HG02610 (cell line): ENCODE measurements at regions not wholly inside any gene's neighbourhood (a gene's known extent, or its start where the extent isn't known, plus 50 kb on each side); places are given as distances from the start of the nearest gene placed in this dataset.

ENCODE experiments used
- ATAC-seq: cut with Tn5 transposase; IDR thresholded peaks from one replicate; pipeline ENCODE4 v1.9.1; 2021; ENCODE audit warnings: mild to moderate bottlenecking, moderate library complexity; ENCODE audit not compliant: unreplicated experiment

DNA sequence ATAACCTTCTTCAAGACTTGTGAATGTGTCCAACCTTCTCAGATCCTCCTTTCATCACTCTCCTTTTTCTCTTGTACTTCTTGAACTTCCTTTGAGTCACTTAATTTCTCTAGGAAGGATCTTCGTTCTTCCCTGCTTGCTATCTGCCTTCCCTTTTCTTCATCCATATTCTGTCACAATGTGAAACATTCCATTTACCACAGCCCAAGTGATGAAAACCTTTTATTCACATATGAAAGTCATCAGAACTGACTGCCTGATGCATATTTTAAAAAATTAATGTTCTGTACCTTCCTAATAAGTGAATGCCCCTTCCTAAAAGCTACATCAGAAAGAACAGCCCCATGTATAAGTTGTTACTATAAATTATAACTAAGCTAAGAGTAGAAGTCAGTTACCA, 520.4 kb upstream of the LUZP2 start:
- no peak for ATAC-seq

DNA sequence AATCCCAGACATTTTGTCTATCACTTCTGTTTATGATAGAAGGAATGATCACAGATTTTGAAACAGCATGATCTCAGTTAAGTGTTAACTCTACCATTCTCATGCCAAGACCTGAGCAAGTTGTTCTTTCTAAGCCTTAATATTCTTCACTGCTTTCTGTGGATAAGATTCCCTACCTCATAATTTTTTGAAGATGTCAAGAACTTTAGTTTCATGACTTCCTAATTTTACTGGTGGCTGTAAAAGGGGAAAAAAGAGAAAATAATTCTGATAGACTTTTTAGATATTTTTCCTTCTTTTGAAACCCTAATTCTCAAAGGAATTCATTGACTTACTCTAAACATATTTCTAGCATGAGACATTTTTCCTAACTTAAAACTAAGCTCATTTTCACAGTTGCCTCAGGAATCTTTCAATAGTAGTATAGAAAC, 520.0 kb upstream of the LUZP2 start:
- no peak for ATAC-seq

DNA sequence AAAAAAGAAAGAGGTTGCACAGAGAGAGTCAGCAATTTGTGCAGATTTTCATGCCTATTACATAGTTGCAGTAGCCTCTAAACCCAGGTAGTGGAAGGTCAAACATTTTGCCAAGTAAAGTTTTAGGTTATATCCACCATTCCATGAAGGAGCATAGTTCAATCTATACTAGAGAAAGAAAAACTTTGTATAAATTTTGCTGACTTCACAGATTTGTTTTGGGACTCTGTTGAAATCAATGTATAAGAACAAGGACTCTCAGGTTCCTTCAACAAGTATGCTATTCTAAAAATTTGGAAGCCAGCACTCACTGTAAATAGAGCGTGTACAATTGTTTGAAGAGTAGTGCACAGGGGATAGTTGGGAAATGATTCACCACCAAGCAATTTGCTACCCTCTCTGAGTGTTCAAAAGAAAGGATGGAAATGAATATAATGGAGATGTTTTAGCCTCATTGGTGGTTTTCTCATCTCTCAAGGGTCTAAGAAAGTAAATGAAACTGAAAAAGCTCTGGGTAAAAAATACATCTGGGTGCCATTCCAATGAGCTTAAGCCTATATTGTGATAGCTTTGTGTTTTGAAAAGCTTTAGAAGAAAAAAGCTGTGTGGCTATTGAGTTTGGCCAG, 508.4 kb upstream of the LUZP2 start:
- no peak for ATAC-seq

DNA sequence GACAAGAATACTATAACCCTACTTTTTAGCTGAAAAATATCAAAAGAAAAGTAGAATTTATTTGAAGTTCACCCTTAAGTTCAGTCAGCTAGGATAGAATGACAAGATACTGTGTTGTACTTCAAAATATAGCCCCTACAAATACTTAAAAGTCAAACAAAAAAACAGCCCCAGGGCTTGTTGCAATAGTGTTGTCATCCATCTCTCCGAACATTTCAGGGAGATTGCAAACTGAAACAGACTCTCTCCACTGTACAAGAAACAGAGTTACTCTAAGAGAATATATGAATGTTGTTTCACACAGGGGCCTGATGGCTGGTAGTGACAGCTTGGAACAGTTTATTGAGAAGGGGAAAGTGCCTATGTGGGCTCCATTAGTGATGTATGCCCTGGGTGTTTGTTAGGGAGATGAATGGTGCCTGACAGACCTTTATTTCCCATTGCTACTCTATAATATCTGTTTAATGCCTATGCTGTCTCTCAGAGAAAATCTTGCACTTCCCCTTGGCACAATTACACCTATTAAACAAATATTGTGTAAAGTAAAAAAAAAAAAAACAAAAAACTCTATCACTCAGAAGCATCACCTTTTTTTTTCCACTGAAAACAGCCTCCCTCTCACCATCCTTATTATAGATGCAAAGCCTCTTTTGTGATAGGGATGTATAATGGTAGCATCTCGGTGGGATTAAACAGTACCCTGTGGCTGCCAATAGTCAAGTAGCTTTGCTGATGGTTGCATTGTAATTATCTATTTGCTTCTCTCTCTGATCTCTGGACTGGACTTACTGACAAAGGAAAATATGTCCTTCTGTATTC, 506.3 kb upstream of the LUZP2 start:
- no peak for ATAC-seq

DNA sequence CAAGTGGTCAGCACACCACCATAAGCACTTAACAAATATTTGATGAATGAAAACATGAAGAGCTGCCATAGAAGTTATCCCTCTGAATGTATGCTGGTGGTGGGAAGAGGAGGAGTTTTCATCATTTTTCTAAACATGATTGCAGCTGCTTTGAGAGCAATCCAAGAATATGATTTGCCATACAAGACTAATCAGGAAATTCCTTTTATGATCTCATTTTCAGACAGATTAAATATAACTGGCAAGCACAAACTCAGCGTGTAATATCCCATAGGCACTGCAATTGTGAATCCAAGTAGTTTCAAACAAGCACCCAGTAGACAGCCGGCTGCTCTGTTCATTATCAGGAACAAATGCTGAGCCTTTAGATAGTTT, 505.7 kb upstream of the LUZP2 start:
- ATAC-seq, result no peak

DNA sequence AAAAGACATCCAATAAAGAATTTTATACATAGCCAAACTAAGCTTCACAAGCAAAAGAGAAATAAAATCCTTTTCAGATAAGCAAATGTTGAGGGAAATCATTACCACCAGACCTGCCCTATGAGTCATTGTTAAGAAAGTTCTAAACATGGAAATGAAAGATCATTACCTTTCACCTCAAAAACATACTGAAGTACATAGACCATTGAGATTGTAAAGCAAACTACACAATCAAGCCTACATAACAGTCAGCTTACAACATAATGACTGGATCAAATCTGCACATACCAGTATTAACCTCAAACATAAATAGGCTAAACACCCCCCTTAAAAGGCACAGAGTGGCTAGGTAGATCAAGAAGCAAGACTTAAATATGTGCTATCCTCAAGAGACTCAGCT, 501.0 kb upstream of the LUZP2 start:
- no peak for ATAC-seq

DNA sequence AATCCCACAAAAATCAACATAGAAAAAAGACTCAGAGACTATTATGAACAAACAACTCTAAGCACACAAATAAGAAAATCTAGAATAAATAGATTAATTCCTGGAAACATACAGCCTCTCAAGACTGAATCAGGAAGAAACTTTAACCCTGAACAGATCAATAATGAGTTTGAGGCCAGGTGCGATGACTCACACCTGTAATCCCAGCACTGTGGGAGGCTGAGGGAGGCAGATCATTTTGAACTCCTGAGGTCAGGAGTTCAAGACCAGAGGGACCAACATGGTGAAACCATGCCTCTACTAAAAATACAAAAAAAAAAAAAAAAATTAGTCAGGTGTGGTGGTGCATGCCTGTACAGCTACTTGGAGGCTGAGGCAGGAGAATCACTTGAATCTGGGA, 499.5 kb upstream of the LUZP2 start:
- no peak for ATAC-seq

DNA sequence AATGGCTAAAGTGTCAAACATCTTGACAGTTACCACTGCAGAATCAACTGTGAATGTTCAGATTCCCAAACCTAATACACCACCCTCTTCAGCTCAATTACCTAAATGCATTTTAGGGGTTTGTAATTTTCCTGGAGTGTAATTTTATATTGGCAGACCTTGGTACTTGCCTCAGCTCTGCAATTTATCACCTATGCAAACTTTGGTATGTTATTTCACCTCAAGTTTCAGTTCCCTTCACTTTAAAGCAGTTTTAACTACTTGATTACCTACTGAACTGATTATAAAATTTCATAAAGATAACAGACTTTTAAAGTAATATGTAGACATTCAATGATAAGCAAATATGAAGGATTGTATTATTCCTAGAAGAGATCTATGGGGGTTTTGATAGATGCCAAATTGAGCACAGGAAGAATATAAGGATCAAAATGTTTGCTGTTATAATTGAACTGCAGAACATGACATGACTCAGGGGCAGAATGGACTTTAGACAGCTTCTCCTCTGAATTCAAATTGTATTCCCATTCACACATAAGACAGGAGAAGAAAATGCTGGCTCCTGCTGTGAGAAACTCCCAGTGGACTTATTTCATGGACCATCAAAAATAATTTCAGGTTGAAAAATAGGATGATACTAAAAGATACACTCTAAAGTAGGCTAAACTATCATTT, 491.5 kb upstream of the LUZP2 start:
- no peak for ATAC-seq

DNA sequence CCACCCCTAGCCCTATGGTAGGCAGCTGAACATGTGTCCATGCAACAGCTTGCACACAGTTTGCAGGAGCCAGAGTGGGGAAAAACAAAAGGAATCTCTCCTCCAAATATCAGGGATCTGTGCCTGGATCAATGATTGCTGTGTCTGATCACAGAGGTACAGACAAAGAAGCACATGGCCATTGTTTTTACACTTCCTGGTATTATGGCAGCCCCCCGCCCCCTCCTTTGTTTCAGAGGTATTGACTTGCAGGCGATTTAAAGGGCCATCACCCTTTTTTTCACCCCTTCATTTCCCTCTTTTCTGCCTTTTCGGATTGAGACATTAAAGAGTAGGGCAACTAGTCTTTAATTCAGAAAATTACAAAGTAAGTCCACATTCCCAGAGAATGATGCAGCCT, 453.0 kb upstream of the LUZP2 start:
- no peak for ATAC-seq

DNA sequence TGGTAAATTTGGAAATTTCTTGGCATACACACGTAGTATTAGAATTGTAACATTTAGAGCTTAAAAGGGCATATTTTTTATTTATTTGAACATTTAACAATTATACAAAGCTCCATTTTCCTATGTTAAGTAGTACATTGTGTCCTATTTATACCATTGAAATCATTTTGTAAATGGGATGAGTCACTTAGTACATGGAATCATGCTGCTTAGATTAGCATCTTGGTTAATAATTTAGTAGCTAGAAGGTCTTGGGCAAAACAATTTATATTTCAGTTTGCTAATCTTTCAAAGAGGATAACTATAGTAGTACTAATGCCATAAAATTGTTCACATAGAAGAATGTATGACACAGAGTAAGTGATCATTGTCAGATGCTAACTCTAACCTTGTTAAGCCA, 450.1 kb upstream of the LUZP2 start:
- ATAC-seq, result no peak

DNA sequence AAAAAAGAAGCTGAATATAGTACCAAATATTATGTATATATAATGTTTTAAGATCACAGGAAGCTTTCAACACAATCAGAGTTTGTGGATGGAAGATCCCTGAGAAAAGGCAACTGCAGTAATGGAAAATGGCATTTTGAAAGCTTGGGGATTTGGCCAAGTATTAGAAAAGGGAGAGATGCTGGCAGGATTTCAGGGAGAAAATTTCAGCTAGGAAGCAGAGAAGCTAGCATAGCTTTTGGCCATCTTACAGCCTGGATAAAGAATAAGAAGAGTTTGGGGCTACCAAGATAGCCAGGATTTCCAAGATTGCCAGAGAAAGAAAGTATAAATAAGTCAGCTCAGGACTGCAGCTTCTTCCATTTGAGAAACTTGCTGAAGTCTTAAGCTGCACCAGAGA, 440.8 kb upstream of the LUZP2 start:
- ATAC-seq, result no peak

DNA sequence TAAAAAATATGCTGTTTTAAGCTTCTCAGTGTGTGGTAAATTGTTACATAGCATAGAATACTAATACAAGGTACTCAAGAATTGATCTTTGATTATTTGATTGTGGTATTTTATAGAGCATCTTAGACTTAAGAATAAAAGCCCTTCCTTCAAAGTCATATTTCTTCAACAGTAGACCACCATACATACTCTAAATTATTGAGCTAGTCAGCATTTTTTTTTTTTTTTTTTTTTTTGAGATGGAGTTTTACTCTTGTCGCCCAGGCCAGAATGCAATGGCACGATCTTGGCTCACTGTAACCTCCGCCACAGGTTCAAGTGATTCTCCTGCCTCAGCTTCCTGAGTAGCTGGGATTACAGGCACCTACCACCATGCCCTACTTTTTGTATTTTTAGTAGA, 436.7 kb upstream of the LUZP2 start:
- ATAC-seq, result no peak

DNA sequence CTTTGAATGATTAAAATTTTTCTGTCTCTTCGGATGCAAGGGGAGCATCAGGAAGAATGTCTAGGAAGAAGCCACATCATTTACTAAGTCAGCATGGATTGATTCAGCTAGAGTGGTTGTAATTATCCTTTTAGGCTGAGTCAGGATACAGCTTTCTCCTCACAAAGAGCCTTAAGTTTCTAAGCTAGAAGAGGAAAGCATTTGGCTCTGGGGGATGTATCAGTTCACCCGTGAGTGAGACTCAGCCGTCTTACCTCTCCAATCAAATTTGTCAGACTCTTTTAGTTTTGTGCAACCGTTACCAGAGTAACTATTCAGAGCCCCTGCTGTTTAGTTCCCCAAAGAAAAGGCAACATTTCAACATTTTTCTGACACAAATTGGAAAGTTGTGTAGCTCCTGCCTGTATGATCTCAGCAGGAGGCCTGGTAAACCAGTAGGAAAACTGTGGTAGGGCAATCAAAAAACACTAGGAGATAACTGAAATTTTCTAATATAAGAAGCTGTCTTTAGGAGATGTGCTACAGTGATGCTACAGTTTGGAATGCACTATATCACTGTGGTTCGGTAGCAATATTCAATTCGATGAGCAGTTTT, 432.4 kb upstream of the LUZP2 start:
- no peak for ATAC-seq

DNA sequence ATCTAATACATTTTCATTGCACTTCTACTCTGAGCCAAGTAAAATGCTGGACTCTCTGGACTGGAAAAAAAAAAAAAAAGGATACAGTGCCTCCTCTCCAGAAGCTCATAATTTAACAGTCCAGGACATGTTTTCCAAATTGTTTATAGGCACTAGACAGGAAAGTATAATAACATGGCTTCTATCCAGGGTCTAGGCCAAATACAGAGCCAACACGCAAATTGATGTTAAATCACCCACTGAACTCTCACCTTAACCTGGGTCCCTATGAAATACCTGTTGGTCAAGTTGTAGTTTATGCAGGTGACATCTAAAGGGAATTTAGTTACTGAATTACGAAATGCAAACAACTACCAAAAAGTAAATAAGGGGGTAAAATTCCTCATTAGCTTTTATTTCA, 428.7 kb upstream of the LUZP2 start:
- no peak for ATAC-seq

DNA sequence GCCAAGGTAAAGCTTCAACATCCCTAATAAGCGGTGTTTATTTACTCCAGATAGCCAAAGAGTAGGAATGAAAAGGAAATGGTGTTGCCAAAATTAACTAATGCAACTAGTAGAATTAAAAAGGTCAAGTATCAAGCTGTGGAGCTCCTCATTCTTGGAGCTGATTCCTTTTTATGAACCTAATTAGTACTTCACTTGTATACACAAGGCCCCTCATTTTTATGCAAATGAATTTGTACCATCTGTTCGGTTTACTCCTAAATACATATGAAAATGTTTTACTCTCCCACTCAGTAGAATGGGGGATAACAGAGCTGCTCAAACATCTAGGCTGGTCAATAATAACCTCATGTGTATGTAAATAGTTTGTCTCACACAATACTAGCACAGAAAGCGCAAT, 426.4 kb upstream of the LUZP2 start:
- ATAC-seq, result no peak

DNA sequence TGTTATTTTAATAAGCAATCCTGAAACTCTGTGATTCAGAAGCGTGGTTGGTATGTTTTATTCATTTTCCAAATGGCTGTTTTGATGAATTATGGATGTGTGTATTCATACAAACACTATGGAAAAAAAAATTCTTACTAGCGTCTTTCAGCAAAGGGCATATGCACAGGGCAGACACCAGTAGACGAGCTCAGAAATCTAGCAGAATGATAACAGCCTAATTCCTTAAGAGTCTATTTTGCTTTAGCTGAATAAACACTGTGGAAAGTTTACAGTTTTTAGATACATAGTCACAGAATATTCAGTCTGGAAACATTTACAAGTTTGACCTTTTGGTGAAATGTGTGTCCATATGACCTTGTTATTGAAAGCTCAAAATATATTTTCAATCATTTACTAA, 418.8 kb upstream of the LUZP2 start:
- ATAC-seq, result no peak

DNA sequence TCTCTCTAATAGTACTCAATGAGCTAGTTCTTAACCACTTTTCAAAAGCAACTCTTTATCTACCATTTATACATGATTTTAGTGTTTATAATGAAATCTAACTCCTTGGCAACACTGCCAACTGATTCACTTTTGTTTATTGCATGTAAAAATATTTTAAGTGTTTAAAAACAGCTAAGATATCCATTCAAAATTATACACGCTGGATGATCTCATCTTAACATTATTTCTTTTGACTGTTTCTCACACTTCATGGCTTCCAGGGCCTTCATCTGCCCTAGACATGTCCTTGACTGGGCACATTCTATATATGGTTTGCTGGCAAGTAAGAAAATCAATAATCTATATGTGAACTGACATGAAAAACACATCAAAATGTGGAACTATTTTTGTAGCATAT, 414.6 kb upstream of the LUZP2 start:
- no peak for ATAC-seq

DNA sequence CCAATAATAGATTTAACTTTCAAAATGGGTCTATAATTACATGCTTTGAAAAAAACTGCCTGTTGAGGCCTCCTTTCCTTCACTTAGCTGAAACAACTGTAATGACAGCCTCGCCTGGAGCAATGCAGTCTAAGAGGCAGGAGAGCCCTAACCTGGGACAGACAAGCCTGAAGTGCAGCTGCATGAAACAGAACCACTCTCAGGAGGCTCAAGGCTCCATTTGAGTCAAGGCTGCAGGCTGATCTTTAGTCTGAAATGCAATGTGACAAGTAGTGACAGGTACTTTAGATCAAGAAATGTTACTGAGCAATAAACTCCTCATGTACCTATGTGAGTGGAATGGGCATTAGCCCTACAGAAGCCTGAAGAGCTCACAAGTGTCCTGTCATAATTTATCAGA, 414.0 kb upstream of the LUZP2 start:
- no peak for ATAC-seq

DNA sequence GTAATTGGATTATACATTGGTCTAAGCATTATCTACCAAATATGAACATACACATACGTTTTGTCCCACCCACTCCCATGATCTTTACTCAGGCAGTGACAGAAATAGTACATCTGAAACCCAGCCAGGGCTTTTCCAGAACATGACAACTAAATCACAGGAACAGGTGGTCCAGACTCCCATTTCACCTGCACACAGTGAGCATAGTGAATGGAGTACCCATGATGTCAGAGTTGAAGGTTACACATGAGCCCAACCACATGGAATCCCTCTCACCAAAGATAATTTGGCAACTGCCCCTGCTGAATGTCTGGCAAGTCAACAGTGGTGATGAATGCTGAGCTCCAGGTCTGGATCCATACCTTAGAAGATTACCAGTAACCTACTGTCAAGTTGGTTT, 411.9 kb upstream of the LUZP2 start:
- no peak for ATAC-seq

DNA sequence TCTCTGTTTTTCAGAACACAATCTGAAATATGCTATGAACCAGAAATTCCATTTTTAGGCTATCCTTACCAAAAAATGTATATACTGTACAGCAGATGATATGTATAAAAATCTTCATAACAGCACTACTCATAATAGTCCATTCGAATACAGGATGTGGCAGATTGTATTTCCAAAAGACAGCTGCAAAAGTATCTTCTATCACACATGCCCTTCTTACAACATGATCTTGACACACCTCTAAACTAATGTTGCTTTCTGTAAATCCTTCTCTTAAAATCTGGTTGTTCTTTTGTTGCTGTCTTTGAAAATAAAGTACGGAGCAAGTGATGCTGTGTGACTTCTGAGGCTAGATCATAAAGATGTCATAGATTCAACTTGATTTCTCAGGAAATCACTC, 409.9 kb upstream of the LUZP2 start:
- no peak for ATAC-seq

DNA sequence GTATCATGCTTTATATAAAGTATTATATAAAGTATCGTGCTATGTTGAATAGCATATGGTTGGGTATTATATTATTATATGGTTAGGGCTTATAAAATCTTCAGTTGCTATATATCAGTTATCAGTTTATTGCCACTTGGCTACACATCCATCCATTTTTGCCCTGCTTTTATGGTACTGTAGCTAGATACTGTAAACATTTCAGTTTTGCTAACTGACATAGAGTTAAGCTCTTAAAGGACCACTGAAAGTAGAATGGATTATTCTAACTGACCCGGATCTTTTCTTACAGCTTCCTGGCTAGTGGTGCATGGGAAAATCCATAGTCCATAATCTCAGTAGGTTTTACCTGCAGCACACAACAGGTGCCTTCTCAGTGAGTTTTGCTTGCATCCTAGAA, 405.3 kb upstream of the LUZP2 start:
- ATAC-seq, result no peak

DNA sequence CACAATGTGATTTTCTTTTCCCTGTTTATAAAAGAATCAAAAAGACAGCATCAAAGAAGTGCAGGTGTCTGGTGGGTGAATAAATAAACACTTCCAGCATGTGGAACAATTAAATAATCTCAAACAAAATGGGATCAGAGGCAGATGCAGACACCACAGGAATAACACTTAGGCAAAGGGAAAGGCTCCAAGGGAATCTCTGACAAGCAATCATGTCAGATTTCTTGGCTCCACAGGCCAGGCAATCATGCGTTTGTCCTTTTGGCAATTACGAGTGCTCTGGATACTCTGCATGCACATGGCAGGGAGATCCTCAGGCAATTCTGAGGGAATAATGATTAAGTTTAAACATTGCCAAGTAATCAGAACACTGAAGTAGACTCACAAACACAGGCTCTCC, 403.5 kb upstream of the LUZP2 start:
- no peak for ATAC-seq
